ENCODE measurements at regions not wholly inside any gene's neighbourhood (a gene's known extent, or its start where the extent isn't known, plus 50 kb on each side); places are given as distances from the start of the nearest gene placed in this dataset.

- H3K4me3 Mint-ChIP-seq = no peak overlapping the region
Measured at GRCh38 chr2:19846567-19846966, 55.2 kb downstream of the TTC32 start.

DNA sequence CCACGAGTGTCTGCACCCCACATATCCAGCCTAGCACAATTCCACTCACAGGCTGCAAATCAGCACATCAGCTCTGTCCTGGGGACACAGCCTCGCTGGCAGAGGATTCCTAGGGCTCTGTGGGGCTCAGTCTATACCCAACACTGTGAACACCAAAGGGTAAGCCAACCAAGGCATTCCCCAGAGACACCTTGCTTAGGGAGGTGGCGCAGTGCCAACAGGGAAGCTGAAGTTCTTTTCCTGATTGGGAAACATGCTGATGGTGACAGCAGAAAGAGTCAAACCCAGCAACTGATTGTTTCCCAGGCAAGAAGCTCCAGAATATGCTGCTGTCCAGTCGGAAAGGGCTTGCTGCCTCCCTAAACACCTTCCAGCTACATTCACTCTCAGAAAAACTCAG is 55.8 kb downstream of the TTC32 start:
- no peak overlapping the region for H3K27ac Mint-ChIP-seq

More at GRCh38 chr2:19846567-19846966, 55.2 kb downstream of the TTC32 start:
- no peak for DNase-seq
- H3K27ac Mint-ChIP-seq = no peak overlapping the region
- no peaks in the 10 kb centered on the region for H3K9me3 Mint-ChIP-seq
- peaks cover 28% of the 10 kb centered on the region for H3K27me3 Mint-ChIP-seq
- H3K4me1 Mint-ChIP-seq (ENCODE audit: low read depth) = no peaks in the 10 kb centered on the region
- H3K36me3 Mint-ChIP-seq (ENCODE audit: low read depth) = no peaks in the 10 kb centered on the region

GRCh38 chr2:19845323-19845920 is 56.4 kb downstream of the TTC32 start:
- H3K36me3 Mint-ChIP-seq (ENCODE audit: low read depth) = no peaks in the 10 kb centered on the region
- H3K4me1 Mint-ChIP-seq (ENCODE audit: low read depth) = no peaks in the 10 kb centered on the region
- H3K4me3 Mint-ChIP-seq = no peak overlapping the region
- peaks cover 30% of the 10 kb centered on the region for H3K27me3 Mint-ChIP-seq
- H3K27ac Mint-ChIP-seq = no peak overlapping the region
- DNase-seq = no peak
- no peaks in the 10 kb centered on the region for H3K9me3 Mint-ChIP-seq

More for the DNA sequence above, 55.8 kb downstream of the TTC32 start:
- Mint-ChIP-seq H3K4me1 (ENCODE audit: low read depth) (no peaks in the 10 kb centered on the region), H3K4me3 (no peak overlapping the region), H3K27me3 (peaks cover 28% of the 10 kb centered on the region), H3K36me3 (ENCODE audit: low read depth) (no peaks in the 10 kb centered on the region), H3K9me3 (no peaks in the 10 kb centered on the region)
- DNase-seq = no peak

DNA sequence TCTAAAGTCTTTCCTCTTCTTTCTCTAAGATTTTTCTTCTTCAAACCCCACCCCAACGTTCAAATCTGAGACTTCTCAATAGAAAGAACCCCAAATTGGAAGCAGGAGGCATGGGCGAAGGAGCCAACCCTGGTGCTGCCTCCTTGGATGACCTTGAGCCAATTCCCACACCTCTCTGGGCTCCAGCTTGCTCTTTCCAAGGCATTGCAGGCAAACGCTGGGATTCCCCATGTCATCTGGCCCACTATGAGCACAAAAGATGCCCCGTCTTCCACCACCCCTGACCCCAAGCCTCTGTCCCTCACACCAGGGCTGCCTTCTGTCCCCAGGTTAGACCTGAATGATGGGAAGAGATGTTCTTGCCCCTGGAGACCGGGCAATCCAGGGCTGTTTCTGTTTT is 57.0 kb downstream of the TTC32 start:
- Mint-ChIP-seq H3K27me3 (peaks cover 34% of the 10 kb centered on the region), H3K4me1 (ENCODE audit: low read depth) (peaks cover under 1% of the 10 kb centered on the region), H3K36me3 (ENCODE audit: low read depth) (no peaks in the 10 kb centered on the region), H3K27ac (no peak overlapping the region), H3K4me3 (no peak overlapping the region), H3K9me3 (no peaks in the 10 kb centered on the region)
- no peak for DNase-seq

GRCh38 chr2:19843992-19844515 is 57.7 kb downstream of the TTC32 start:
- no peaks in the 10 kb centered on the region for H3K9me3 Mint-ChIP-seq
- no peak for DNase-seq
- H3K27ac Mint-ChIP-seq = no peak overlapping the region

DNA sequence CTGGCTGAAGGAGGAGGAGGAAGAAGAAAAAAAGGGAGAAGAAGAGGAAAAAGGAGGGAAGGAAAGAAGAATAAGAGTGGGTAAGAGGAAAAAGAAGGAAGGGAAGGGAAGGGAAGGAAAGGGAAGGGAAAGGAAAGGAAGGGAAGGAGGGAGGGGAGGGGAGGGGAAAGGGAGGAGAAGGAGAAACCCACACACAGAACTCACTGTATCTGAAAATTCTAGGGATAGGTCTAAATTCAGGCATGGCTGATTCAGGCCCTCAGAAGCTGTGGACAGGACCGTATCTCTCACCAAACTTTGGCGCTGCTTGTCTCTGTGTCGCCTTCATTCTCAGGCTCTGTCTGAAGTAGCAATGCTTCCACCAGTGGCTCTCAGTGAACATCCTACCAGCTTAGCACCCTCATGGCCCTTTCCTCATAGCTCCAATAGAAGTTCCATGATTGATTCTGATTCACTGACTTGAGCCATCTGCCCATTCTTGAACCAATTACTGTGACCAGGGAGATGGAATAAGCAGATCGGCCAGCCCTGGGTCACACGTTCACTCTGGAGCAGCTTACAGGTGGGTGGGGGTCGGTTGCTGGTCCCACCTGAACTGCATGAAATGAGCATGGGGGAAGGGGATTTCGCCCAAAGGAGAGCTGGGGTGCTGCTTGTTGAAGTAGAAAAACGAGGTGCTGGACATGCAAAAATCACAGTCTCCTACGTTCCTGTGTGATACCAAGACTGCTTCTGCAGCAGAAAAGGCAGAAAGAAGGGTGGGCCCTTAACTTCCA is 59.7 kb downstream of the TTC32 start:
- Mint-ChIP-seq H3K4me1 (ENCODE audit: low read depth) (peaks cover 4% of the 10 kb centered on the region), H3K36me3 (ENCODE audit: low read depth) (no peaks in the 10 kb centered on the region), H3K27ac (no peak overlapping the region), H3K9me3 (no peaks in the 10 kb centered on the region), H3K27me3 (peaks cover 50% of the 10 kb centered on the region), H3K4me3 (no peak overlapping the region)
- no peak for DNase-seq

More at GRCh38 chr2:19843992-19844515, 57.7 kb downstream of the TTC32 start:
- Mint-ChIP-seq H3K4me3 (no peak overlapping the region), H3K27me3 (peaks cover 39% of the 10 kb centered on the region), H3K4me1 (ENCODE audit: low read depth) (peaks cover 4% of the 10 kb centered on the region), H3K36me3 (ENCODE audit: low read depth) (no peaks in the 10 kb centered on the region)

GRCh38 chr2:19839438-19839837 is 62.3 kb downstream of the TTC32 start:
- Mint-ChIP-seq H3K36me3 (ENCODE audit: low read depth) (no peaks in the 10 kb centered on the region), H3K4me1 (ENCODE audit: low read depth) (peaks cover 4% of the 10 kb centered on the region), H3K4me3 (no peak overlapping the region), H3K27ac (no peak overlapping the region), H3K27me3 (peaks cover 39% of the 10 kb centered on the region), H3K9me3 (no peaks in the 10 kb centered on the region)
- DNase-seq = no peak

DNA sequence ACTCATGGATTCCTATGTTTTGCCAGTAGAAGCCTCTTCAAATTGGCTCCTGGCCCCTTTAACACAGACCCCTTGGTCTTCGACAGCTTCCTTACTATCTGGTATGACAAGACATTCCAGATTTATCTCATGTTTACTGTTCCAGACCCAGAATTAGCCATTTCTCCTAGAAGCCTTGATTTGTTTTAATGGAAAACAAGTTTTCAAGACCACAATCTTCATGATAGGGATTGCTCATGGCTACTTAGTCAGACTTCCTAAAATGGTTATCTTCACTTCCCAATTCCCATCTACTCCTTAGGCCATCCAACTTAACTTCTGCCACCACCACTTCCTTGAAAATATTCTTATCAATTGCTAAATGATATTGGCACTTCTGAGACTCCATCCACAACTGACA is 63.2 kb downstream of the TTC32 start:
- Mint-ChIP-seq H3K4me1 (ENCODE audit: low read depth) (peaks cover 4% of the 10 kb centered on the region), H3K9me3 (no peaks in the 10 kb centered on the region), H3K36me3 (ENCODE audit: low read depth) (no peaks in the 10 kb centered on the region), H3K4me3 (no peak overlapping the region), H3K27ac (no peak overlapping the region), H3K27me3 (peaks cover 32% of the 10 kb centered on the region)
- DNase-seq = no peak

- no peaks in the 10 kb centered on the region for H3K9me3 Mint-ChIP-seq
- DNase-seq = no peak
- H3K36me3 Mint-ChIP-seq (ENCODE audit: low read depth) = no peaks in the 10 kb centered on the region
- no peak overlapping the region for H3K4me3 Mint-ChIP-seq
- H3K27ac Mint-ChIP-seq = no peak overlapping the region
- H3K4me1 Mint-ChIP-seq (ENCODE audit: low read depth) = peaks cover 4% of the 10 kb centered on the region
- peaks cover 27% of the 10 kb centered on the region for H3K27me3 Mint-ChIP-seq
Measured at GRCh38 chr2:19837235-19837766, 64.5 kb downstream of the TTC32 start.

GRCh38 chr2:19835781-19836281 is 66.0 kb downstream of the TTC32 start:
- DNase-seq = no peak
- no peaks in the 10 kb centered on the region for H3K36me3 Mint-ChIP-seq (ENCODE audit: low read depth)
- no peak overlapping the region for H3K27ac Mint-ChIP-seq
- H3K27me3 Mint-ChIP-seq = peaks cover 27% of the 10 kb centered on the region
- no peak overlapping the region for H3K4me3 Mint-ChIP-seq
- no peaks in the 10 kb centered on the region for H3K9me3 Mint-ChIP-seq
- peaks cover 4% of the 10 kb centered on the region for H3K4me1 Mint-ChIP-seq (ENCODE audit: low read depth)

- no peaks in the 10 kb centered on the region for H3K36me3 Mint-ChIP-seq (ENCODE audit: low read depth)
- H3K27ac Mint-ChIP-seq = no peak overlapping the region
- H3K4me1 Mint-ChIP-seq (ENCODE audit: low read depth) = no peaks in the 10 kb centered on the region
- H3K9me3 Mint-ChIP-seq = no peaks in the 10 kb centered on the region
- no peak overlapping the region for H3K4me3 Mint-ChIP-seq
- no peak for DNase-seq
- peaks cover 20% of the 10 kb centered on the region for H3K27me3 Mint-ChIP-seq
Measured at GRCh38 chr2:19833978-19834377, 67.8 kb downstream of the TTC32 start.

GRCh38 chr2:19829672-19830071 is 72.1 kb downstream of the TTC32 start:
- no peak for DNase-seq
- Mint-ChIP-seq H3K27me3 (peaks cover 29% of the 10 kb centered on the region), H3K36me3 (ENCODE audit: low read depth) (no peaks in the 10 kb centered on the region), H3K9me3 (no peaks in the 10 kb centered on the region), H3K4me1 (ENCODE audit: low read depth) (no peaks in the 10 kb centered on the region), H3K4me3 (no peak overlapping the region), H3K27ac (no peak overlapping the region)

GRCh38 chr2:19826874-19827273 is 74.9 kb downstream of the TTC32 start:
- DNase-seq = no peak
- Mint-ChIP-seq H3K27ac (no peak overlapping the region), H3K4me1 (ENCODE audit: low read depth) (no peaks in the 10 kb centered on the region), H3K4me3 (no peak overlapping the region), H3K36me3 (ENCODE audit: low read depth) (no peaks in the 10 kb centered on the region), H3K9me3 (no peaks in the 10 kb centered on the region), H3K27me3 (peaks cover 44% of the 10 kb centered on the region)

- Mint-ChIP-seq H3K27me3 (peaks cover 50% of the 10 kb centered on the region), H3K4me3 (no peak overlapping the region), H3K9me3 (no peaks in the 10 kb centered on the region), H3K27ac (no peak overlapping the region), H3K36me3 (ENCODE audit: low read depth) (no peaks in the 10 kb centered on the region), H3K4me1 (ENCODE audit: low read depth) (no peaks in the 10 kb centered on the region)
- DNase-seq = no peak
Measured at GRCh38 chr2:19823507-19823906, 78.3 kb downstream of the TTC32 start.

Measured in activated T-cell treated with anti-CD3 and anti-CD28 coated beads, Interleukin-2, amount 50 U/mL, for 24 hours (primary cell).